Endothelial cell (in vitro differentiated cells): ENCODE measurements at regions not wholly inside any gene's neighbourhood (a gene's known extent, or its start where the extent isn't known, plus 50 kb on each side); places are given as distances from the start of the nearest gene placed in this dataset.

Experiments used
- DNase-seq: peaks from one replicate; pipeline ENCODE4 v3.0.0; 2021; ENCODE audit warnings: low spot score
- H3K27ac Mint-ChIP-seq: one replicate; pipeline ENCODE4 v1.8.0; 2021; ENCODE audit warnings: mixed read lengths, inconsistent platforms; ENCODE audit not compliant: unreplicated experiment
- H3K27me3 Mint-ChIP-seq: one replicate; pipeline ENCODE4 v1.8.0; 2021; ENCODE audit warnings: mild to moderate bottlenecking, moderate library complexity, mixed read lengths, inconsistent platforms; ENCODE audit not compliant: unreplicated experiment
- H3K36me3 Mint-ChIP-seq: one replicate; pipeline ENCODE4 v1.8.0; 2021; ENCODE audit warnings: mild to moderate bottlenecking, low read depth, mixed read lengths, inconsistent platforms; ENCODE audit not compliant: unreplicated experiment
- H3K4me1 Mint-ChIP-seq: one replicate; pipeline ENCODE4 v1.8.0; 2021; ENCODE audit warnings: mild to moderate bottlenecking, mixed read lengths, inconsistent platforms; ENCODE audit not compliant: unreplicated experiment
- H3K4me3 Mint-ChIP-seq: one replicate; pipeline ENCODE4 v1.8.0; 2021; ENCODE audit warnings: mild to moderate bottlenecking, mixed read lengths, inconsistent platforms; ENCODE audit not compliant: unreplicated experiment
- H3K9me3 Mint-ChIP-seq: one replicate; pipeline ENCODE4 v1.8.0; 2021; ENCODE audit warnings: mixed read lengths, inconsistent platforms; ENCODE audit not compliant: unreplicated experiment
- TF ChIP-seq, protein P1 (sequence below): fragments of 200-600 bp; sonication (generic); IDR thresholded peaks from one replicate; pipeline ENCODE4 v1.5.0; 2021; ENCODE audit warnings: antibody characterized with exemption; ENCODE audit not compliant: unreplicated experiment

GRCh38 chr1:73755649-73756048 is 442.3 kb downstream of the LRRIQ3 start:
- H3K4me1 Mint-ChIP-seq = no peaks in the 10 kb centered on the region
- no peaks in the 10 kb centered on the region for H3K27me3 Mint-ChIP-seq
- no peaks in the 10 kb centered on the region for H3K9me3 Mint-ChIP-seq
- H3K36me3 Mint-ChIP-seq = no peaks in the 10 kb centered on the region
- H3K4me3 Mint-ChIP-seq = no peak overlapping the region
- TF ChIP-seq, protein P1, sequence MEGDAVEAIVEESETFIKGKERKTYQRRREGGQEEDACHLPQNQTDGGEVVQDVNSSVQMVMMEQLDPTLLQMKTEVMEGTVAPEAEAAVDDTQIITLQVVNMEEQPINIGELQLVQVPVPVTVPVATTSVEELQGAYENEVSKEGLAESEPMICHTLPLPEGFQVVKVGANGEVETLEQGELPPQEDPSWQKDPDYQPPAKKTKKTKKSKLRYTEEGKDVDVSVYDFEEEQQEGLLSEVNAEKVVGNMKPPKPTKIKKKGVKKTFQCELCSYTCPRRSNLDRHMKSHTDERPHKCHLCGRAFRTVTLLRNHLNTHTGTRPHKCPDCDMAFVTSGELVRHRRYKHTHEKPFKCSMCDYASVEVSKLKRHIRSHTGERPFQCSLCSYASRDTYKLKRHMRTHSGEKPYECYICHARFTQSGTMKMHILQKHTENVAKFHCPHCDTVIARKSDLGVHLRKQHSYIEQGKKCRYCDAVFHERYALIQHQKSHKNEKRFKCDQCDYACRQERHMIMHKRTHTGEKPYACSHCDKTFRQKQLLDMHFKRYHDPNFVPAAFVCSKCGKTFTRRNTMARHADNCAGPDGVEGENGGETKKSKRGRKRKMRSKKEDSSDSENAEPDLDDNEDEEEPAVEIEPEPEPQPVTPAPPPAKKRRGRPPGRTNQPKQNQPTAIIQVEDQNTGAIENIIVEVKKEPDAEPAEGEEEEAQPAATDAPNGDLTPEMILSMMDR = no peak
- H3K27ac Mint-ChIP-seq = no peak overlapping the region
- DNase-seq = no peak

GRCh38 chr1:73749996-73750395 is 448.0 kb downstream of the LRRIQ3 start:
- no peak for DNase-seq
- H3K27ac Mint-ChIP-seq = no peak overlapping the region
- TF ChIP-seq, protein P1 = no peak
- no peak overlapping the region for H3K4me3 Mint-ChIP-seq
- no peaks in the 10 kb centered on the region for H3K27me3 Mint-ChIP-seq
- no peaks in the 10 kb centered on the region for H3K9me3 Mint-ChIP-seq
- H3K36me3 Mint-ChIP-seq = no peaks in the 10 kb centered on the region
- no peaks in the 10 kb centered on the region for H3K4me1 Mint-ChIP-seq

DNA sequence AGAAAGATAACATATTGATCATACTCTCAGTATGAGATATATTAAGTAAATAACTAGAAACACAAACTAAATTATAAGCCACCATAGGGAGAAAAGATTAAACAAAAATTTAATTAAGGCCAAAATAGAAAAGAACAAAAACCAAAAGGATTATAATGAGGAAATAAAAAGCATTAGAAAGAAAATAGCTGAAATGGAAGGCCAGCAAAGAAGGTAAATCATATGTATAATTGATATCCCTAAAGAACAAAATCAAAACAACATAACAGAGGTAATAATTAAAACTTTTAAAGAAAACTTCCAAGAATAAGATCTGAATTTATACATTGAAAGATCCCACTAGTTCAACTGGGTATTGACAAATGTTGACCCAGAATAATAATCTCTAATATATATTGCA is 453.0 kb downstream of the LRRIQ3 start:
- no peaks in the 10 kb centered on the region for H3K9me3 Mint-ChIP-seq
- no peak overlapping the region for H3K4me3 Mint-ChIP-seq
- DNase-seq = no peak
- no peaks in the 10 kb centered on the region for H3K36me3 Mint-ChIP-seq
- TF ChIP-seq, protein P1 = no peak
- no peaks in the 10 kb centered on the region for H3K27me3 Mint-ChIP-seq
- no peak overlapping the region for H3K27ac Mint-ChIP-seq
- H3K4me1 Mint-ChIP-seq = no peaks in the 10 kb centered on the region

- no peak overlapping the region for H3K27ac Mint-ChIP-seq
- H3K36me3 Mint-ChIP-seq = no peaks in the 10 kb centered on the region
- H3K9me3 Mint-ChIP-seq = no peaks in the 10 kb centered on the region
- no peak overlapping the region for H3K4me3 Mint-ChIP-seq
- no peak for DNase-seq
- TF ChIP-seq, protein P1 = no peak
- H3K27me3 Mint-ChIP-seq = no peaks in the 10 kb centered on the region
- no peaks in the 10 kb centered on the region for H3K4me1 Mint-ChIP-seq
These were observed 461.9 kb downstream of the LRRIQ3 start for GRCh38 chr1:73736125-73736524.

- no peak overlapping the region for H3K4me3 Mint-ChIP-seq
These were observed 470.9 kb downstream of the LRRIQ3 start for GRCh38 chr1:73727036-73727435.

More at GRCh38 chr1:73727036-73727435, 470.9 kb downstream of the LRRIQ3 start:
- H3K27ac Mint-ChIP-seq = no peak overlapping the region
- H3K36me3 Mint-ChIP-seq = no peaks in the 10 kb centered on the region
- no peak for DNase-seq
- H3K9me3 Mint-ChIP-seq = no peaks in the 10 kb centered on the region
- no peaks in the 10 kb centered on the region for H3K4me1 Mint-ChIP-seq
- TF ChIP-seq, protein P1 = no peak
- H3K27me3 Mint-ChIP-seq = no peaks in the 10 kb centered on the region
